Karpas-422 (cell line): ENCODE measurements at regions not wholly inside any gene's neighbourhood (a gene's known extent, or its start where the extent isn't known, plus 50 kb on each side); places are given as distances from the start of the nearest gene placed in this dataset.

Experiments used
- DNase-seq: peaks from one replicate; pipeline ENCODE4 v3.0.0-alpha.2; 2015
- H2AFZ ChIP-seq: fragments of 200-600 bp; sonication (generic); 2 replicates; pipeline ENCODE4 v1.6.1; 2014; ENCODE audit warnings: antibody characterized with exemption, low read length, mixed read lengths
- H3K27ac ChIP-seq: fragments of 200-600 bp; sonication (generic); 2 replicates; pipeline ENCODE4 v1.5.1; 2014; ENCODE audit warnings: mild to moderate bottlenecking, low read length, moderate library complexity
- H3K27me3 ChIP-seq: fragments of 200-600 bp; sonication (generic); 2 replicates; pipeline ENCODE4 v1.6.1; 2014; ENCODE audit warnings: low read length, mixed read lengths
- H3K36me3 ChIP-seq: fragments of 200-600 bp; sonication (generic); 2 replicates; pipeline ENCODE4 v1.6.1; 2014; ENCODE audit warnings: low read length, mixed read lengths; ENCODE audit not compliant: insufficient read depth
- H3K4me1 ChIP-seq: fragments of 200-600 bp; sonication (generic); 2 replicates; pipeline ENCODE4 v1.6.1; 2014; ENCODE audit warnings: mild to moderate bottlenecking, low read length, mixed read lengths
- H3K4me2 ChIP-seq: fragments of 200-600 bp; sonication (generic); 2 replicates; pipeline ENCODE4 v1.6.1; 2014; ENCODE audit warnings: low read length, low read depth, mild to moderate bottlenecking; ENCODE audit not compliant: poor library complexity, severe bottlenecking
- H3K4me3 ChIP-seq: fragments of 200-600 bp; sonication (generic); 2 replicates; pipeline ENCODE4 v1.5.1; 2014; ENCODE audit warnings: mild to moderate bottlenecking, antibody characterized with exemption, low read length, mixed read lengths
- H3K79me2 ChIP-seq: fragments of 200-600 bp; sonication (generic); 2 replicates; pipeline ENCODE4 v1.6.1; 2014; ENCODE audit warnings: mild to moderate bottlenecking, low read length, mixed read lengths
- H3K9ac ChIP-seq: fragments of 200-600 bp; sonication (generic); 2 replicates; pipeline ENCODE4 v1.6.0; 2014; ENCODE audit warnings: low read length
- H3K9me2 ChIP-seq: fragments of 200-600 bp; sonication (generic), shearing (Covaris generic); replicated peaks from 2 replicates; pipeline ENCODE4 v1.6.0; 2014; ENCODE audit warnings: mild to moderate bottlenecking, low read length, moderate library complexity; ENCODE audit not compliant: insufficient read depth
- H3K9me3 ChIP-seq: fragments of 300-700, 200-600 bp; sonication (generic); 2 replicates; pipeline ENCODE4 v1.6.1; 2014; ENCODE audit warnings: low read length, mixed read lengths
- H4K20me1 ChIP-seq: fragments of 200-600 bp; sonication (generic); 2 replicates; pipeline ENCODE4 v1.6.1; 2014; ENCODE audit warnings: mild to moderate bottlenecking, antibody characterized with exemption, low read length, low read depth; ENCODE audit not compliant: insufficient read depth

- H3K36me3 ChIP-seq, result no peaks in the 10 kb centered on the region
- no peak overlapping the region for H3K4me3 ChIP-seq
- no peaks in the 10 kb centered on the region for H3K9me3 ChIP-seq
- no peaks in the 10 kb centered on the region for H3K4me1 ChIP-seq
- H3K27me3 ChIP-seq, result no peaks in the 10 kb centered on the region
- DNase-seq, result no peak
- no peak overlapping the region for H3K9ac ChIP-seq
- H3K79me2 ChIP-seq, result no peaks in the 10 kb centered on the region
- H4K20me1 ChIP-seq, result no peaks in the 10 kb centered on the region
- no peak overlapping the region for H2AFZ ChIP-seq
- H3K4me2 ChIP-seq, result no peak overlapping the region
- H3K27ac ChIP-seq, result no peak overlapping the region
- H3K9me2 ChIP-seq, result no peaks in the 10 kb centered on the region
These were observed 209.1 kb upstream of the MTPN start for GRCh38 chr7:136186281-136186680.

- H4K20me1 ChIP-seq, result no peaks in the 10 kb centered on the region
- DNase-seq, result no peak
- H3K4me1 ChIP-seq, result no peaks in the 10 kb centered on the region; the same call in 1 of the 2 replicates
- H3K4me3 ChIP-seq, result no peak overlapping the region
- no peaks in the 10 kb centered on the region for H3K9me3 ChIP-seq
- no peaks in the 10 kb centered on the region for H3K79me2 ChIP-seq
- H3K27me3 ChIP-seq, result no peaks in the 10 kb centered on the region
- H3K27ac ChIP-seq, result no peak overlapping the region
- H3K36me3 ChIP-seq, result no peaks in the 10 kb centered on the region
- no peak overlapping the region for H3K9ac ChIP-seq
- no peak overlapping the region for H3K4me2 ChIP-seq
- no peaks in the 10 kb centered on the region for H3K9me2 ChIP-seq
- H2AFZ ChIP-seq, result no peak overlapping the region
These were observed 207.6 kb upstream of the MTPN start for GRCh38 chr7:136184719-136185118.

- Histone ChIP-seq H3K27me3 (no peaks in the 10 kb centered on the region), H3K9ac (no peak overlapping the region), H3K4me3 (no peak overlapping the region), H3K4me1 (no peaks in the 10 kb centered on the region; the same call in 1 of the 2 replicates), H3K9me2 (no peaks in the 10 kb centered on the region), H3K4me2 (no peak overlapping the region), H3K9me3 (no peaks in the 10 kb centered on the region), H3K36me3 (no peaks in the 10 kb centered on the region), H3K79me2 (no peaks in the 10 kb centered on the region), H4K20me1 (no peaks in the 10 kb centered on the region), H3K27ac (no peak overlapping the region), H2AFZ (no peak overlapping the region)
- no peak for DNase-seq
These were observed 206.8 kb upstream of the MTPN start for GRCh38 chr7:136183981-136184380.

- Histone ChIP-seq H3K27ac (no peak overlapping the region), H3K4me1 (no peaks in the 10 kb centered on the region; the same call in 1 of the 2 replicates), H4K20me1 (no peaks in the 10 kb centered on the region), H3K4me2 (no peak overlapping the region), H3K27me3 (no peaks in the 10 kb centered on the region), H3K36me3 (no peaks in the 10 kb centered on the region), H3K9me2 (no peaks in the 10 kb centered on the region), H3K4me3 (no peak overlapping the region), H3K9me3 (no peaks in the 10 kb centered on the region), H3K9ac (no peak overlapping the region), H2AFZ (no peak overlapping the region), H3K79me2 (no peaks in the 10 kb centered on the region)
- no peak for DNase-seq
These were observed 203.8 kb upstream of the MTPN start for GRCh38 chr7:136180984-136181383.

- peak; percentile 48 for DNase-seq
- Histone ChIP-seq H3K27ac (no peak overlapping the region), H3K4me1 (no peaks in the 10 kb centered on the region; the same call in 1 of the 2 replicates), H3K27me3 (no peaks in the 10 kb centered on the region), H3K4me3 (no peak overlapping the region), H4K20me1 (no peaks in the 10 kb centered on the region), H2AFZ (no peak overlapping the region; the same call in 1 of the 2 replicates), H3K9me2 (no peaks in the 10 kb centered on the region), H3K9ac (no peak overlapping the region), H3K79me2 (no peaks in the 10 kb centered on the region), H3K9me3 (no peaks in the 10 kb centered on the region), H3K36me3 (no peaks in the 10 kb centered on the region), H3K4me2 (no peak overlapping the region)
These were observed 202.9 kb upstream of the MTPN start for GRCh38 chr7:136179851-136180721.

- DNase-seq, result no peak
- Histone ChIP-seq H3K4me1 (peaks cover 8% of the 10 kb centered on the region), H2AFZ (peak overlapping the region; percentile 59; the same call in 1 of the 2 replicates), H3K9me2 (no peaks in the 10 kb centered on the region), H3K36me3 (no peaks in the 10 kb centered on the region), H3K9ac (no peak overlapping the region), H4K20me1 (no peaks in the 10 kb centered on the region), H3K27me3 (no peaks in the 10 kb centered on the region), H3K4me2 (no peak overlapping the region), H3K79me2 (no peaks in the 10 kb centered on the region), H3K27ac (no peak overlapping the region), H3K4me3 (no peak overlapping the region), H3K9me3 (no peaks in the 10 kb centered on the region)
These were observed 202.0 kb upstream of the MTPN start for GRCh38 chr7:136179154-136179553.

GRCh38 chr7:136174477-136175125, 197.4 kb upstream of the MTPN start:
- H3K4me3 ChIP-seq, result no peak overlapping the region
- DNase-seq, result peak; percentile 50
- H3K4me1 ChIP-seq, result peaks cover 13% of the 10 kb centered on the region
- no peaks in the 10 kb centered on the region for H3K27me3 ChIP-seq
- H3K9me2 ChIP-seq, result no peaks in the 10 kb centered on the region
- H4K20me1 ChIP-seq, result no peaks in the 10 kb centered on the region
- no peak overlapping the region for H3K9ac ChIP-seq
- H3K9me3 ChIP-seq, result no peaks in the 10 kb centered on the region
- H3K4me2 ChIP-seq, result no peak overlapping the region
- H3K36me3 ChIP-seq, result no peaks in the 10 kb centered on the region
- H3K79me2 ChIP-seq, result no peaks in the 10 kb centered on the region
- H2AFZ ChIP-seq, result peak overlapping the region; percentile 27; the same call in 1 of the 2 replicates
- no peak overlapping the region for H3K27ac ChIP-seq

- no peaks in the 10 kb centered on the region for H4K20me1 ChIP-seq
- no peaks in the 10 kb centered on the region for H3K9me2 ChIP-seq
- H3K79me2 ChIP-seq, result no peaks in the 10 kb centered on the region
- H3K9ac ChIP-seq, result no peak overlapping the region
- no peaks in the 10 kb centered on the region for H3K27me3 ChIP-seq
- H3K9me3 ChIP-seq, result no peaks in the 10 kb centered on the region
- H3K4me2 ChIP-seq, result no peak overlapping the region
- H3K36me3 ChIP-seq, result no peaks in the 10 kb centered on the region
- peaks cover 13% of the 10 kb centered on the region for H3K4me1 ChIP-seq
- H2AFZ ChIP-seq, result 0 out of 2 replicates have a peak overlapping the region, but pooled peaks have one; percentile 27
- H3K4me3 ChIP-seq, result no peak overlapping the region
- DNase-seq, result no peak
- no peak overlapping the region for H3K27ac ChIP-seq
These were observed 196.7 kb upstream of the MTPN start for GRCh38 chr7:136173874-136174273.
